GM23338 (cell line): ENCODE measurements at regions not wholly inside any gene's neighbourhood (a gene's known extent, or its start where the extent isn't known, plus 50 kb on each side); places are given as distances from the start of the nearest gene placed in this dataset.

ENCODE experiments used
- ATAC-seq: fragments of 200-7000 bp; cut with Tn5 transposase; 3 replicates; pipeline ENCODE4 v1.9.1; 2020
- DNase-seq: peaks from one replicate; pipeline ENCODE4 v3.0.0-alpha.2; 2015; ENCODE audit warnings: low spot score
- H2AFZ ChIP-seq: fragments of 200-600 bp; sonication (generic); 2 replicates; pipeline ENCODE4 v1.8.0; 2016; ENCODE audit warnings: antibody characterized with exemption, mild to moderate bottlenecking, moderate library complexity
- H3F3A ChIP-seq: fragments of 200-600 bp; sonication (generic); replicated peaks from 2 replicates; pipeline ENCODE4 v1.8.0; 2017; ENCODE audit warnings: antibody characterized with exemption, mixed run types, low read depth
- H3K27ac ChIP-seq: fragments of 200-600 bp; sonication (generic); 2 replicates; pipeline ENCODE4 v1.6.1; 2016; ENCODE audit warnings: low read depth
- H3K27me3 ChIP-seq: fragments of 200-600 bp; sonication (generic); 2 replicates; pipeline ENCODE4 v1.8.0; 2016; ENCODE audit warnings: mild to moderate bottlenecking, mixed run types, moderate library complexity; ENCODE audit not compliant: insufficient read depth
- H3K36me3 ChIP-seq: fragments of 200-600 bp; sonication (generic); 2 replicates; pipeline ENCODE4 v1.8.0; 2016; ENCODE audit warnings: mild to moderate bottlenecking; ENCODE audit not compliant: insufficient read depth
- H3K4me1 ChIP-seq: fragments of 200-600 bp; sonication (generic); 2 replicates; pipeline ENCODE4 v1.8.0; 2016; ENCODE audit warnings: mild to moderate bottlenecking, moderate library complexity; ENCODE audit not compliant: insufficient read depth
- H3K4me2 ChIP-seq: fragments of 200-600 bp; sonication (generic); 2 replicates; pipeline ENCODE4 v1.7.1; 2017; ENCODE audit warnings: mixed run types
- H3K4me3 ChIP-seq: fragments of 200-600 bp; sonication (generic); 2 replicates; pipeline ENCODE4 v1.6.1; 2016; ENCODE audit warnings: mixed run types
- H3K79me2 ChIP-seq: fragments of 200-600 bp; sonication (generic); replicated peaks from 2 replicates; pipeline ENCODE4 v1.8.0; 2017; ENCODE audit warnings: mild to moderate bottlenecking; ENCODE audit not compliant: insufficient read depth
- H3K9me2 ChIP-seq: fragments of 200-600 bp; sonication (generic); 2 replicates; pipeline ENCODE4 v1.8.0; 2017; ENCODE audit not compliant: insufficient read depth
- H4K20me1 ChIP-seq: fragments of 200-600 bp; sonication (generic); replicated peaks from 2 replicates; pipeline ENCODE4 v1.8.0; 2017; ENCODE audit warnings: mild to moderate bottlenecking; ENCODE audit not compliant: insufficient read depth
- H3K27ac Mint-ChIP-seq: 2 replicates; pipeline ENCODE4 v1.8.0; 2020; ENCODE audit warnings: inconsistent platforms, mild to moderate bottlenecking, moderate library complexity, mixed read lengths
- H3K27me3 Mint-ChIP-seq: 3 replicates; pipeline ENCODE4 v1.8.0; 2022; ENCODE audit warnings: low read depth, mild to moderate bottlenecking, moderate library complexity, mixed read lengths, inconsistent platforms; ENCODE audit not compliant: insufficient read depth, poor library complexity
- H3K36me3 Mint-ChIP-seq: 3 replicates; pipeline ENCODE4 v1.8.0; 2021; ENCODE audit warnings: low read depth, mild to moderate bottlenecking, inconsistent platforms, moderate library complexity, mixed read lengths
- H3K4me1 Mint-ChIP-seq: 3 replicates; pipeline ENCODE4 v1.8.0; 2020; ENCODE audit warnings: mild to moderate bottlenecking, inconsistent platforms, mixed read lengths
- H3K4me3 Mint-ChIP-seq: 3 replicates; pipeline ENCODE4 v1.8.0; 2021; ENCODE audit warnings: moderate library complexity, mild to moderate bottlenecking, inconsistent platforms, mixed read lengths
- H3K9me3 Mint-ChIP-seq: 3 replicates; pipeline ENCODE4 v1.8.0; 2020; ENCODE audit warnings: moderate library complexity, mild to moderate bottlenecking, inconsistent platforms, mixed read lengths
- CREB1 ChIP-seq: fragments of 250-450 bp; sonication (Bioruptor Pico); IDR thresholded peaks from 2 replicates; pipeline ENCODE4 v1.5.0; 2020; ENCODE audit warnings: low read depth, mild to moderate bottlenecking, moderate library complexity
- CTCF ChIP-seq, 2 experiments: fragments of 200-600 bp in 1 of 2; sonication (generic) in 1 of 2; conservative IDR thresholded peaks; 2 replicates each; pipeline versions ENCODE4 v1.5.1 to v1.6.1; 2016 to 2017; ENCODE audit warnings: antibody characterized with exemption in 2 of 2, low read depth in 2 of 2, mild to moderate bottlenecking in 2 of 2, moderate library complexity in 1 of 2
- EZH2 ChIP-seq: fragments of 200-600 bp; sonication (generic); IDR thresholded peaks from one replicate; pipeline ENCODE4 v1.8.0; 2017; ENCODE audit warnings: antibody characterized with exemption, mild to moderate bottlenecking, low read depth; ENCODE audit not compliant: unreplicated experiment
- EZH2phosphoT487 ChIP-seq: fragments of 200-600 bp; sonication (generic); IDR thresholded peaks from one replicate; pipeline ENCODE4 v1.8.1; 2018; ENCODE audit warnings: antibody characterized with exemption; ENCODE audit not compliant: unreplicated experiment
- NANOG ChIP-seq: IDR thresholded peaks from 2 replicates; pipeline ENCODE4 v1.6.1; 2016; ENCODE audit warnings: antibody characterized with exemption, borderline replicate concordance
- POLR2AphosphoS5 ChIP-seq: IDR thresholded peaks from 2 replicates; pipeline ENCODE4 v1.6.1; 2016; ENCODE audit warnings: antibody characterized with exemption, low read depth
- STAT1 ChIP-seq: IDR thresholded peaks from one replicate; pipeline ENCODE4 v1.6.1; 2016; ENCODE audit warnings: antibody characterized with exemption; ENCODE audit not compliant: unreplicated experiment
- ZNF114 ChIP-seq: fragments of 250-450 bp; sonication (Bioruptor Pico); IDR thresholded peaks from 2 replicates; pipeline ENCODE4 v1.5.0; 2020; ENCODE audit warnings: mild to moderate bottlenecking, moderate library complexity
- ZNF331 ChIP-seq: fragments of 250-450 bp; sonication (Bioruptor Pico); IDR thresholded peaks from 2 replicates; pipeline ENCODE4 v1.5.0; 2020; ENCODE audit warnings: low read depth, mild to moderate bottlenecking, moderate library complexity
- ZNF462 ChIP-seq: fragments of 250-450 bp; sonication (Bioruptor Pico); IDR thresholded peaks from 2 replicates; pipeline ENCODE4 v1.5.0; 2020; ENCODE audit warnings: mild to moderate bottlenecking, moderate library complexity

GRCh38 chr1:114214016-114214415 is 60.3 kb upstream of the SYT6 start:
- H3K4me3 Mint-ChIP-seq = no peak overlapping the region
- H3K4me1 Mint-ChIP-seq = peaks cover 23% of the 10 kb centered on the region
- Histone ChIP-seq H3K27ac (no peak overlapping the region), H3K4me2 (no peak overlapping the region), H3K9me2 (peaks cover 11% of the 10 kb centered on the region; the same call in 1 of the 2 replicates), H3K79me2 (no peaks in the 10 kb centered on the region), H3F3A (no peaks in the 10 kb centered on the region), H3K4me3 (no peak overlapping the region), H2AFZ (peak overlapping the region; percentile 87), H4K20me1 (no peaks in the 10 kb centered on the region), H3K36me3 (no peaks in the 10 kb centered on the region), H3K27me3 (peaks cover 13% of the 10 kb centered on the region), H3K4me1 (no peaks in the 10 kb centered on the region; the same call in 1 of the 2 replicates)
- ATAC-seq (no peak), DNase-seq (no peak)
- H3K36me3 Mint-ChIP-seq = no peaks in the 10 kb centered on the region
- H3K27ac Mint-ChIP-seq = no peak overlapping the region
- H3K9me3 Mint-ChIP-seq = no peaks in the 10 kb centered on the region
- peaks cover 3% of the 10 kb centered on the region for H3K27me3 Mint-ChIP-seq
- TF ChIP-seq ZNF331 (CRISPR knock-in tag) = no peak
- no peak for TF ChIP-seq CTCF (conservative IDR thresholded peaks at IDR 0.05; ENCODE audit: low read depth in 2 of 2)
- no peak for TF ChIP-seq EZH2
- TF ChIP-seq POLR2AphosphoS5 = no peak
- TF ChIP-seq STAT1 = no peak
- TF ChIP-seq EZH2phosphoT487 = no peak
- no peak for TF ChIP-seq NANOG
- TF ChIP-seq CREB1 = no peak
- TF ChIP-seq ZNF114 (CRISPR knock-in tag) = no peak
- TF ChIP-seq ZNF462 (CRISPR knock-in tag) = no peak
